NCI-H1417 treated with DMSO at 0.1 percent for 48 hours (cell line): ENCODE measurements at regions not wholly inside any gene's neighbourhood (a gene's known extent, or its start where the extent isn't known, plus 50 kb on each side); places are given as distances from the start of the nearest gene placed in this dataset.
"Not testable (repeated sequence)": the region's sequence is repeated elsewhere in the genome, so short reads cannot be mapped to it uniquely, and the experiment has no call there.

Experiments used
- DNase-seq: peaks from one replicate; lab custom pipeline; 2025; lab: John Stamatoyannopoulos, UW

GRCh38 chr20:55158446-55158845 is 683.1 kb downstream of the DOK5 start:
- no peak for DNase-seq

GRCh38 chr20:55155360-55155759 is 680.0 kb downstream of the DOK5 start:
- DNase-seq, result no peak

DNA sequence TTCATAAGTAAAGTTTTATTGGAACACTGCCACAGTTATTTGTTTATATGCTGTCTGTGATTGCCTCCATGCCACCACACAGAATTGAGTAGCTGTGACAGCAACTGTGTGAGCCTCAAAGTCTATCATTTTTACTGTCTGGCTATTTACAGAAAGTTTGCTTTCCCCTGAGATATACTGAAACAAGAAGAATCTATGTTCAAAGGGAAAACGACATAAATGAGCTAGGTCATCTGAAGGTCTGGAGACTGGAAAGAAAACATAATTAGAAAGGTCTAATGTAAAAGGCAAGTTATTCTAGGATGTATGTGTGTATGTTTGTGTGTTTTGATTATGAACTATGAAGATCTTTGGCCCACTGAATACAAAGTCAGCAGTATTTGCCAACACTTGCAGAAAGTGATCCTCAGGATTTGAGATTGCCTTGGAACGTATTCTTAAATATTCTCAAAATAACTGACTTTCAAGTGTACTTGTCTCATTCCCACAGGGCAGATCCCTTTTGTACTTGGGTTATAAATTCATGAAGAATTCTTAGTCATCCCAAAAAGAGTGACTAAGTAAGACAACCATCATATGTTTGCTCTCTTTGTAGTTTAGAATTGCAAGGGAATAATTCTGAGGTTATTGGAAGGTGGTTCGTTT is 677.7 kb downstream of the DOK5 start:
- no peak for DNase-seq

DNA sequence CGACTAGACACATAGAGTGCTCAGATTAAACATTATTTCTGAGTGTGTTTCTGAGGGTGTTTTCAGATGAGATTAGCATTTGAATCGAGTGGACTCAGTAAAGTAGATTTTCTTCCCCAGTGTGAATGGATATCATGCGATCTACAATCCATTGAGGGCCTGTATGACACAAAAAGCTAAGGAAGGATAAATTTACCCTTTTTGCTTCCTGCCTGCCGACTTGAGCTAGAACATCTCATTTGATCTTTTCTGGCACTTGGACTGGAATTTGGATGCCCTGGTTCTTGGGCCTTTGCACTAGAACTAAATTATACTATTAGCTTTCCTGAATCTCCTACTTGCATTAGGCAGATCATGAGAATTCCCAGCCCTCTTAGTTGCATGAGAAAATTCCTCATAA is 675.8 kb downstream of the DOK5 start:
- no peak for DNase-seq

DNA sequence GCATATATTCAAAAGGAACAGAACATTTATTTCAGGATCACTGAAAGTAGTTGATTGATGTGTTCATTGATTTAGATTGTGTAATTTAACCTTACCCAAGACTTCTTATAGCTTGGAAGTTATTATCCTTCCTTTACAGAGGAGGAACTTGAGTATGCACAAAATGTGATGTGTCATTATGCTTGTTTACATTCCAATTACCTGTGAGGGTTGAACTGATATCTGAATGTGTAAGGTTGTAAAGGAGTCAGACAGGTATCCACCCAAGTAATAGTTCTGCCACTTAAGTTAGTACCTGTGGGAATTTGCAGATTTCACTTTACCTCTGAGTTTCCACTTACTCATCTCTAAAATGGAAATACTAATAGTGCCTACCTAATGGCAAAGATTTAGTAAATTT is 668.2 kb downstream of the DOK5 start:
- no peak for DNase-seq

DNA sequence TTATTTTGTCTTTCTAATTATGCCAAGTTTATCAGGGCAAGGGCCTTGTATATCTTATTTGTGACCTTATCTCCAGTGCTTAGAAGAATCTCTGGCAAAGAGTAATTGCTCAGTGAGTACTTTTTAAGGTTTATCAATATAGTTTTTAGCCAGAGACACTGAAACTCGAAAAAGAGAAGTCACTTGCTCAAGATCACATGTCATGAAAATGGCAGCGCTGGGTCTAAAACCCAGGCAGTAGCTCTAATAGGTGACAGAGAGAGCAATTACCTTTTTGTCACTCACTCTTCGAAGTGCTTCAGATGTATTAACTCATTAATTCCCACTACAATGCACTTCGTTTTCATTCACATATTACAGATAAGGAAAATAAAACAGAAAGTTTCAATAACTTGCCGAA is 667.5 kb downstream of the DOK5 start:
- DNase-seq, result no peak

DNA sequence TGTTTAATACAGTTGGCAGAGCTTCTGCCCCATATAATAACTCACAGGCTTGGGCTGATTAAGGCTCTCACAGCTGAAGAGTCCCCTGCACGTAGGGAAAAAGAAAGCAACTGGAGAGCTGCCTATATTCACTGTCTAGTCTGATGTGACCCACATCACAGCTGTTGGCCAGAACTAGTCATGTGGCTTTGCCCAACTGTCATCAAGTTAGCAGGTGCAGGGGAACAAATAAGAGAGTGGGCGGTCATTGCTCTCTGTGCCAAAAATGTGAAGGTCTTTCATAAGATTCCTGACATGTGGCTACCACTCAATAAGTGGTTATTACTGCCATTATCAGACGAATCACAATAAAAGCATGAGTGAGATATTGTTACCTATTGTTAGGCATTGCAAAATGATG is 665.2 kb downstream of the DOK5 start:
- peak; percentile 35 for DNase-seq

- no peak for DNase-seq
These were observed 663.9 kb downstream of the DOK5 start for GRCh38 chr20:55139173-55139765.

DNA sequence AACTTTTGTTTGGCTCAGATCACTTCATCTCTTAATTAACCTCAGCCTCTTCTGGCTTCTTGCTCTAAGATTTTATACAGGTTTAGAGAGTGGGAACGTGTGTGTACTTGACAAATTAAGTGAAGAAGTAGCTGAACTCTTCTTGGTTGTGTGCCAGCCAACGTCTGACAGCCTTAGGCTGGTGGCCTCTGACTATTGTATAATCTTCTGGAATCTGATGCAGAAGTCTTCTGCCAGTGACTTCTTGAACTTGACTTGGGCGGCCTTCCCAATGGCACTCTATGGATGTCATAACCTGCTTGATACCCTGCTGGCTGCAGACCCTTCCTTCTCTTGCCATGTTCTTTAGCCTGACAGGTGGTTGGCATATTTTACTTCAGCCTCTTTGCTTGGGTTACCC is 660.5 kb downstream of the DOK5 start:
- DNase-seq, result no peak

GRCh38 chr20:55132523-55132922 is 657.1 kb downstream of the DOK5 start:
- no peak for DNase-seq

GRCh38 chr20:55117577-55117976 is 642.2 kb downstream of the DOK5 start:
- not testable (repeated sequence) for DNase-seq

- no peak for DNase-seq
These were observed 641.2 kb downstream of the DOK5 start for GRCh38 chr20:55116598-55116997.

DNA sequence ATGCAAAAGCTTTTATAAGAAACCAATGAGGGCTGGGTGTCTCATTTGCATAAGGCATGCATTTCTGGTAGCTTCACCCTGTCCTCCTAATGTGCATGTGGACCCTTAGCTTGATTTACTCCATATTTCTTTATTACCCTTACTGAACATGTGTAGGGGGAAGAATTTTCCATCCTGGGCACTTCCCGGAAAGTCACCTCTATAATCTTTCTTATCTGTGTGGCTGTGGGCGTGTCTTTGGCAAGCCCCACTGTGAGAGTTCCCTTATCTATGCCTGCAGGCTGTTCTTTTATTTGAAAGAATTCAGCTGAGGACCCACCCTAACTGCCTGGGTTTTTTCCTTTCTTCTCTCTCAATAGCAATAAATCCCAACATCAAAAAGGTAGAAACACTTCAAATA is 627.8 kb downstream of the DOK5 start:
- no peak for DNase-seq

- no peak for DNase-seq
These were observed 623.9 kb downstream of the DOK5 start for GRCh38 chr20:55099251-55099650.

DNA sequence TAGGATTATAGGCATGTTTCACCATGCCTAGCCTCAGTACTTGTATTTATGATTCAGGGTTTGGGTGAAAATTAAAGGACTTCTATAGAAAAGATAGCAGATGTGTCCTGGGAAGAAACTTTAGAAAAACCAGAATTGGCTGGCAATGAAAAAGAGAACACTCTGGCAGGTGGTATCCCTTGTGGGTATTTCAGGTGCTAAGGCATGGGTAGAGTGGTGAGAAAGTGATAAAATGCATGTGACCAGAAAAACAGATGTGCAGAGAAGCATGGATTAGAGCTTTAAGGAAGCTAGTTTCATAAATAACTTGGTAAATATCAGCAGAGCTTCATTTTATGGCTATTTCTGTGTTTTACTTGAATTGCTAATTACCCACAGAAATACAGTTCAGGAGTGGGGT is 622.2 kb downstream of the DOK5 start:
- DNase-seq, result no peak

GRCh38 chr20:55095745-55096400 is 620.5 kb downstream of the DOK5 start:
- no peak for DNase-seq

DNA sequence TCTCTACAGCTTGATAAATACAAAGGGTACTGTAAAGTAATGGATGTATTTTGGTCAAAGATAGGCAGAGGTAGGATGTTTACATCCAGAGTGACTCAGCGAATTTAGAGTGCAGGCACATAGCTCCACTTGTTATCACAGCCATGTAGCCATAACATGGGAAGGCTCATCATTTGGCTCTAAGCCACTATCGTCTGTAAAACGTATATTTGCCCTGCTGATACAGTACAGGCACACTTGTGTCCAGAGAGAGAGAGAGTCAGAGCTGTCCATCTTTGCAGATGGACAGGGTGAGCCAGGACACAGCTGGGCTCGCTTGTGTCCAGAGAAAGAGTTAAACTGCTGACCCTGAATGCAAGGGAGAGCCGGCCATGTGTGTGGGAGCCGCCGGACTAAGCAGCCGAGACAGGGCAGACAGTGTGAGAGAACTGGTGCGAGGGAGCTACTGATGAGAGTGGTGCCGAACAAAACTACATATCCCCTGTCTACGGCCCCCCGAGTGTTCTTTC is 619.0 kb downstream of the DOK5 start:
- no peak for DNase-seq

GRCh38 chr20:55090286-55090685 is 614.9 kb downstream of the DOK5 start:
- no peak for DNase-seq

DNA sequence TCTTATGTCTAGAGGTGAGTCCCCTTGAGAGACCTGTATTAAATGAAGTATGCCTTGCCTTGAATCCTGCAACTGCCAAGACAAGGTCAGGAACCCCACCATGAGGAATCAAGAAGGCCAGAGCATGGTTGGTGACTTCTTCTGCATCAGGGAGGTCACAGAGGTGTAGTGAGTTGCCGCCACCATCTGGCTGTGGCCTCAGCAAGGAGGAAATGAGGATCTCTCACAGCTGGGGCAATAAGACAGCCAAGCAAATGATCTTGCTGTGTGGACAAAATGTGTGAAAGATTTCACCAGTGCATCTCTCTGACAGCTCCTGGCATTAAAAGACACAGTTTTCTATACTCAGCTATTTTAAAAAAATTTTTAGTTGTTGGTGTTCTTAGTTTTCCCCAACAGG is 611.0 kb downstream of the DOK5 start:
- no peak for DNase-seq

- no peak for DNase-seq
These were observed 604.5 kb downstream of the DOK5 start for GRCh38 chr20:55079917-55080316.

DNA sequence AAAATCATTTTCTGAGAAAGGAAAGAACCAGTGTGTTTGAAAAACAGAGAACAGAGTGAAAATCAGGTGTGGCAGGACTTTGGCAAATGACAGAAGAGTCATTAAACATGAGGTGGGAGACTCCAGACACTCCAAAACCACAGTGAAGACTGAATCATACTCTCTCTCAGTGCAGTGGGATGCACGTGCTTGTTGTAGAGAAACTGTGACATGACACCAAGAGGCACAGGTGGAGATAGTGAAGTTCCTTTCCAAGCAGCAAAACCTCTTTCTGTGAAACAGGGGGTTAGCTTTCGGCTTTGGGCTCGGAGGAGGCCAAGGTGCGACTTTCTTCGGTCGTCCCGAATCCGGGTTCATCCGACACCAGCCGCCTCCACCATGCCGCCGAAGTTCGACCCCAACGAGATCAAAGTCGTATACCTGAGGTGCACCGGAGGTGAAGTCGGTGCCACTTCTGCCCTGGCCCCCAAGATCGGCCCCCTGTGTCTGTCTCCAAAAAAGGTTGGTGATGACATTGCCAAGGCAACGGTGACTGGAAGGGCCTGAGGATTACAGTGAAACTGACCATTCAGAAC is 599.0 kb downstream of the DOK5 start:
- DNase-seq, result not testable (repeated sequence)

- DNase-seq, result no peak
These were observed 594.6 kb downstream of the DOK5 start for GRCh38 chr20:55070001-55070400.

DNA sequence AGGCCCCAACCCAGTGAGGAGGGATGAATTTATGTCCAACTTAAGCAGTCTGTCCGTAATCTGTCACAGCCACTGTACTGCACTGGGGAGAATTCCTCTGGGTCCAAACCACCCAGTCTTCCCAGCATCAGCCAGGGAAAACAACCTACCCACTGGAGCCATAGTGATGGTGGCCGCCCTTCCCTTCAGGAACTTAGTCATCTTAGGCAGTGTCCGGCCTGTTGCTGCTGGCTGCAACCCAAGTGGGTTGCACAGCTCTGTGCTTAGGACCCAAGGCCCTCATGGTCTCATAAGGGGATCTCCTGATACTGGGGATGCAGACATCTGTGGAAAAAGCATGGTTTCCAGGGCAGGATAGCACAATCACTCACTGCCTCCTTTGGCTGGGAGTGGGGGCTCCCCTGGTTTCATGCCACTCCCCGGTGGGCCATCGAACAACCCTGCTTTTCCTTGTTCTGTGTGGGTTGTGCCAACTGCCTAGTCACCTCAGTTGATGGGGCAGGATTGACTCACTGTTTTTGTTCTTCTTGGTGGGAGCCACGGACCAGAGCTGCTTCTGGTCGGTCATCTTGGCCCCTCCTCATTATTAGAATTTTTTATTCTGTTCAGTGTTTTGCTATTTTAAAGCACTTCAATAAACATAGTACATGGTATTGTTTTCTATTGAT is 591.9 kb downstream of the DOK5 start:
- no peak for DNase-seq
